HG03280 (cell line): ENCODE measurements at regions not wholly inside any gene's neighbourhood (a gene's known extent, or its start where the extent isn't known, plus 50 kb on each side); places are given as distances from the start of the nearest gene placed in this dataset.

Experiments
- ATAC-seq: cut with Tn5 transposase; IDR thresholded peaks from one replicate; pipeline ENCODE4 v1.9.1; 2021; ENCODE audit warnings: mild to moderate bottlenecking, moderate library complexity; ENCODE audit not compliant: unreplicated experiment

- ATAC-seq, result no peak
Observed at GRCh38 chr9:82601293-82601771, 461.6 kb downstream of the RASEF start.

DNA sequence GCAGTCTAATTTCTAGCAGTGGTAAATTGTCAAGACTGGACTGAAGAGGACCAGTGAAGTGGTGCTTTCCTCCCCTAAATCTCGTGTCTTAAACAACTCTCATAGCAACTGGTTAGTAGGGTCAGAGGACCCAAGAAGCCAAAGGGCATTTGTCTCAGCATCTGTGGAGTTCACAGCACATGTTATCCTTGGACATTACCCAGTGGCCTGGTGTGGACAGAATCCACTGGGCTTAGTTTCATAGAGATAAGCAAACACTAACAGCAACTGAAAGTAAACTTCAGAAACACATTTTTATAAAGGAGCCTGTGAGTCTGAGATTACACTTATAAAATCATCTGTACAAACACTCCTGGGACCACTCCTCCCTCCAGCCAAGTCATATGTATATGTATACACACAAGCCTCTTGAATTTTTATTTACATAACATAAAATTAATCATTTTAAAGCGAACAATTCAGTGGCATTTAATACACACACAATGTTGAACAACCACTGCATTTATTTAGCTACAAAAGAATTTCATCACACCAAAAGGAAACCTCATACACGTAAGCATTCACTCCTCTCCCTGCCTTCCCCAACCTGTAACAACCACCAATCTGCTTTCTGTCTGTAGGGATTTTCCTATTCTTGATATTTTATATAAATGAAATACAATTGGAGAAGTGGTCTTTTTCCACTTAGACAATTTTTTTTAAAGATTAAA, 457.8 kb downstream of the RASEF start:
- no peak for ATAC-seq

- no peak for ATAC-seq
Observed at GRCh38 chr9:82605657-82606031, 457.3 kb downstream of the RASEF start.

DNA sequence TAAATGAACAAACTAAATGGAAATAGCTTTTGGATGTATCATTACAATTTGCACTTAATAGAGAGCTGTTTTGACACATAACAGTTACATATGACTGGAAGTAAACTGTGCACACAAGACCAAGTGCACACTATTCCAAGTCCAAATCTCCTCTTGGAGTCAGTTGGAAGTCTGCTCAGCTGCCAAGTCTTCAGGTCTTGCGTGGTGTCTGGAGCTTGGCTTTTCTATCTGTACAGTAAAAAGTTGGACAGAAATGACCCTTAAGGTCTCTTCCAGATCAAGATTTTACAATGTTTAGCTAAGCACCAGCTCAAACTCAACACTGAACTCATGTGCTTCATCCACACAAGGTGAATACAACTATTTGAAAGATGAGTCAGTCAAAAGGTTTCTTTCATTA, 456.9 kb downstream of the RASEF start:
- no peak for ATAC-seq

- ATAC-seq, result peak; percentile 54
Observed at GRCh38 chr9:82606492-82607382, 456.2 kb downstream of the RASEF start.

DNA sequence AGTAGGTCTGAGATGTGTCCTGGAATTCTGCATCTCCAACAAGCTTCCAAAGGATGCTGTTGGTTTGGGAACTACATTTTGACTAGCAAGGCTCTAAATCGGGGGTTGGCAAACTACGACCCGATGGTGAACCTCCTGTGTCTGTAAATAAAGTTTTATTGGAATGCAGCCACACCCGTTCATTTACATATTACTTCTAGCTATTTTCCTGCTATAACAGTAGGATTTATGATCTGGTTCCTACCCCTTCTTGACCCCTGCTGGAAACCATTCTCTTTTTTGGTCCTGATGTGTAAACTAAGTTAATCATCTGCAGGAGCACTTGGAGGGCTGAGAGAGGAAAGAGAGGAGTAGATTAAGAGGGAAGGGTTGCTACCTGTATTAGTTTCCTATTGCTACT, 454.5 kb downstream of the RASEF start:
- no peak for ATAC-seq

GRCh38 chr9:82612942-82613341, 450.0 kb downstream of the RASEF start:
- ATAC-seq, result no peak

DNA sequence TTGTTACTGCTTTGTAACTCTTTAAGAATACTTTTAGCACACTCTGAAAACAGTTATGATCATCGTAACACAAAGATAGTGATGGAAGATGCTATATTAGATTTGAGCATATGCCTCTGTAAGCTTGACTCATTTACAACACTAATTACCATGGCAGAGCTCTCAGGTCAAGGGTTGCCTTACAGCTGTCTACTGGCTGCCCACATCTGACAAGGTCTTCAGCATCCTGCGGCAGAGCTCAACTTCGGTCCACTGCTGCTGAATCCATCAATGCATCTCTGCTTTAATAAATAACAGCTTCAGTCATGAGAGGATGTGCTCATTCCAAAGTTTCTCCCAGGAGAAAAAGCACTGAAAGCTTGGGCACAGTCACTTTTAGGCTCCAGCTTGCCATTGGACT, 449.4 kb downstream of the RASEF start:
- ATAC-seq, result no peak

- ATAC-seq, result no peak
Observed at GRCh38 chr9:82616545-82616944, 446.4 kb downstream of the RASEF start.

DNA sequence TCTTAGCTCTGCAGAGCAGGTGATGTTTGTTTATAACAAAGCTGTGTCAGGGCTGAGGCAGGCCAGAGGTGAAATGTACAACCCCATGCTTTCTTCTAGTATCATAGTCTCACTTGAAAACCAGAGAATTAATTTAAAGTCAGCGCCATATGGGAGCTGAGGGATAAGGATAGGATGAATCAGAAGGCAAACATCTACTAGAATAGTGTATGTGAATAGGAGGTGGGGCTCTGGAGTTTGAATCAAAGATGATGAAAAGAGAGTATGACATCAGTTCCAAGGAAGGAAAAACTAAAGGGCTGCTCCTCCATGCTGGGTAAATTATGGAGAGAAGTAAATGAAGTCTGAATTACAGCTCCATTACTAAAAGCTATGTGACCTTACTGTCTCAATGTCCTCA, 441.5 kb downstream of the RASEF start:
- no peak for ATAC-seq

- ATAC-seq, result no peak
Observed at GRCh38 chr9:82637368-82637767, 425.6 kb downstream of the RASEF start.

GRCh38 chr9:82645600-82645999, 417.3 kb downstream of the RASEF start:
- ATAC-seq, result no peak

- no peak for ATAC-seq
Observed at GRCh38 chr9:82650368-82650767, 412.6 kb downstream of the RASEF start.

GRCh38 chr9:82651474-82651873, 411.5 kb downstream of the RASEF start:
- no peak for ATAC-seq

- ATAC-seq, result no peak
Observed at GRCh38 chr9:82665324-82665723, 397.6 kb downstream of the RASEF start.

DNA sequence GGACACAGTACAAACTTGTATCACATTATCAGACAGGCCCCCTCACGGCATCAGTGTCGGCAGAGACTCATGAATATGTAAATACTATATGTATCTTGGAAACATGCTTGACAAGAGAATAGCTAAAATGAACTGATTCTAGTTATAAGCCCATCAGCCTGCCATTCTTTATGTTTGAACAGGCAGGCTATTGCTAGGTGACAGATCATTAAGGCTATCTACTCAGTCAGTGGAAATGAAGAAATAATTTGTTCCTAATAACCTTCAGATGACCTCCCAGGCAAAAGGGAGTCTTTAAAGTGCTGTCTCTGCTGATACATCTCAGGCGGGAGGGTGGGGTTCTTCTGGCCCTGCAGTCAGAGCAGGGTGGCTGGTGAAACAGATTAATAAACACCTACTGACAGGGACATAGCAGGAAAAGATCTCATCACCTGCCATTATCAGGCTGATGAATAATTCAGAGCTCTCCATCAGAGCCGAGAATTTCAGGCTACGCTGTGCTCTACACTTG, 394.2 kb downstream of the RASEF start:
- ATAC-seq, result no peak

DNA sequence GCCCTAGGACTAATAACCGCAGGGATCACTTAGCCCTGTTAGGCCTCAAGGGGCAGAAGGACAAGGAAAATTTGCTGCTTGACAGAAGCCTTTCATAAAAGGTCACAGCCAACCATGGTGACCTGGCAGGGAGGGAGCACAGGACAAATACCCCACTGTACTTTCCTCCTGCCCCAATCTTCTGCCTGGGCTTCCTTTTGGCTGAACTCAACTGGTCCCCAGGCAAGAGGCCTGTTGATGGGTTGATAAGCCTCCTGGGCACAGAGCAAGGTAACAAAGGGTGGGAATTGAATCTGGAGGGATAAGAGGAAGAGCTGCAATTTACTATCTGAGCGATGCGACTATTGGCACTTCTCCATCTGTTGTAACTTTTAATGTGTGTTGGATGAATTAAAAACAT, 392.9 kb downstream of the RASEF start:
- ATAC-seq, result no peak

DNA sequence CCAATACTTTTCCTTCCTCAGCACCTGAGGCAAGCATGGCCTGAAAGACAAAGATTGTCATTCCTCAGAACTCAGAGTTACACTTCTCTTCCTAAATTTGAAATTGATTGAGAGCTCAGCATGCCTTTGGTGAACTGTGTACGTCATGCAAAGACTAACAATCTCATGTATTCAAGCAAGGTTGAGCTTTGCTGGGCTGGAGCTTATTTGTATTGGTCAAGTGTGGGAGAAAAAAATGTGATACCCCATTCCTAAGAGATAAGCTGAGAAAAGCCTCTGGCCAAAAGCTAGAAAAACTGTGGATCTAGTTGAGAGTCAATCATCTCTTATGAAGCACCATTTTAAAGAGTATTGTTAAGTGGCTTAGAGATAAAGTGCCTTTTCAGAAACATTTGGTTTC, 392.2 kb downstream of the RASEF start:
- ATAC-seq, result no peak

DNA sequence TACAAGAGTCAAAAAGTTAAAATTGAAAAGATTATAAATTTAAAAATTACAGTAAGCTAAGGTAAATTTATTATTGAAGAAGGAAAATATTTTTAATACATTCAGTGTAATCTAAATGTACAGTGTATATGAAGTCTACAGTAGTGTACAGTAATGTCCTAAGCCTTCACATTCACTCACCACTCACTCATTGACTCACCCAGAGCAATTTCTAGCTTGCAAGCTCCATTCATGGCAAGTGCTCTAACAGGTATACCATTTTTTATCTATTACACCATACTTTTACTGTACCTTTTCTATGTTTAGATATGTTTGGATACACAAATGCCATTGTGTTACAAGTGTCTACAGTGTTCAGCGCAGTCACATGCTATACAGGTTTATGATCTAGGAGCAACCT, 389.7 kb downstream of the RASEF start:
- no peak for ATAC-seq

DNA sequence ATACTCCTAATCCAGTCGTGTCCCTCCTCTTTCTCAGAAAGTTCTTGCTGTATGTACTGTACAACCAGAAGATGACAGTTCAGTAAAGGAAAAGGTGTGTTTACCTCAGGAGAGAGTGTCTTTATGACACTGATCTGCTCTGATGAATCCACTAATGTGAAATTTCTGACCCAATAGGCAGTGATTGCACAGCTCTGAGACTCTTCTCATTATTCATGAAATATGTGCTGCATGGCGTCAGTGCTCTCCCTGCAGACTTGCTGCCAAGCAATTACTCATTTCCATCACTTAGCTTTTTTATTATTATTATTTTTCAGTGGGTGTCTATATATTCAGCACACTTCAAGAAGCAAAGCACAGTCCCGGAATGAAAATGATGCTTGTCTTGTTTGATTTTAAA, 389.0 kb downstream of the RASEF start:
- ATAC-seq, result no peak

- ATAC-seq, result no peak
Observed at GRCh38 chr9:82675102-82675501, 387.8 kb downstream of the RASEF start.

DNA sequence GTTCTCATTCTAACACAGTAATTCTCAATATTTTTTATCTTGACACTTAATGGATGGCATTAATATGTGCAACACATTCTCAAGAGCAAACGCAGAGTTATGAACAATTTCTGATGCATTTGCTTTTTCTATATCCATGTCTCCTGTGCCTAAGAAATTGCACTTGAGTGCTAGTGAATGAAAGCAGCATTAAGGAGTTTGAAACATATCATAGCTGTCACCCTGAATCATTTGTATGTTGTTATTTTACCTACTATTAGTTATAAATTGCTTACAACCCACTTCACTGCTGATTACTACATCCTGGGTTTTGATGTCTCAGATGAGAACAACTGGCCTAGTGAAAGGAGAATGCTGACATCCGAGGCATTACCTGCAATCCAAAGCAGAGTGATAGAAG, 387.3 kb downstream of the RASEF start:
- no peak for ATAC-seq
